ENCODE measurements at regions not wholly inside any gene's neighbourhood (a gene's known extent, or its start where the extent isn't known, plus 50 kb on each side); places are given as distances from the start of the nearest gene placed in this dataset.

- TF ChIP-seq GATA3 (IDR thresholded peaks at IDR 0.05; ENCODE audit: low read depth, low read length), result no peak
- no peak for TF ChIP-seq GATA2 (IDR thresholded peaks at IDR 0.05; ENCODE audit: low read depth, low read length)
Observed at GRCh38 chr2:58571181-58571852, 330.2 kb upstream of the FANCL start.
